A549 (cell line): ENCODE measurements at regions not wholly inside any gene's neighbourhood (a gene's known extent, or its start where the extent isn't known, plus 50 kb on each side); places are given as distances from the start of the nearest gene placed in this dataset.

Source experiments
- ATAC-seq, 2 experiments: fragments of 200-7000 bp in 1 of 2; fragments of >200 bp in 1 of 2; cut with Nextera tagmentation in 1 of 2; cut with Tn5 transposase in 1 of 2; 3 replicates each; pipeline versions ENCODE4 v1.8.0 to v1.9.1; 2018 to 2020; ENCODE audit warnings: mild to moderate bottlenecking in 1 of 2, moderate library complexity in 1 of 2
- CTCF ChIA-PET: fragments of 300-600 bp; sonication (Branson Sonifier 250); formaldehyde crosslinking; extraction: SDS; loops from one replicate; lab custom pipeline; 2021; ENCODE audit warnings: antibody characterized with exemption, inconsistent platforms; lab: Yijun Ruan, JAX
- POLR2A ChIA-PET: fragments of 350-600 bp; formaldehyde crosslinking; extraction: SDS; loops from one replicate; lab custom pipeline; 2021; ENCODE audit warnings: antibody characterized with exemption, inconsistent platforms; lab: Yijun Ruan, JAX
- DNase-seq, 2 experiments: peaks; one replicate each; pipeline versions ENCODE4 v3.0.0 to v3.0.0-alpha.2; 2011 to 2016; ENCODE audit warnings: low read depth in 1 of 2, low spot score in 1 of 2
- FAIRE-seq: peaks from 2 replicates; lab custom pipeline; 2011; peaks lifted over from hg19 to GRCh38; lab: Jason Lieb, UNC
- H3K27ac ChIP-seq, 2 experiments: fragments of >200 bp; sonication (Bioruptor Twin); formaldehyde crosslinking; 3 replicates each; pipeline ENCODE4 v1.5.1; 2016 to 2017
- H3K4me1 ChIP-seq: fragments of >200 bp; sonication (Bioruptor Twin); formaldehyde crosslinking; 3 replicates; pipeline ENCODE4 v1.6.1; 2016
- H3K4me2 ChIP-seq: fragments of >200 bp; sonication (Bioruptor Twin); formaldehyde crosslinking; 3 replicates; pipeline ENCODE4 v1.6.1; 2016
- H3K4me3 ChIP-seq: fragments of >200 bp; sonication (Bioruptor Twin); formaldehyde crosslinking; 3 replicates; pipeline ENCODE4 v1.5.1; 2016
- H3K9me3 ChIP-seq: fragments of >200 bp; sonication (Bioruptor Twin); formaldehyde crosslinking; 3 replicates; pipeline ENCODE4 v1.6.1; 2016
- CBX8 ChIP-seq: fragments of 200-600 bp; sonication (generic); IDR thresholded peaks from 2 replicates; pipeline ENCODE4 v1.6.1; 2016
- CEBPB ChIP-seq, 2 experiments: fragments of >200 bp in 1 of 2; sonication (Bioruptor Twin) in 1 of 2; formaldehyde crosslinking in 1 of 2; IDR thresholded peaks; 2 replicates each; pipeline ENCODE4 v1.6.1; 2012 to 2016
- FOSB ChIP-seq: fragments of 250-450 bp; sonication (Bioruptor Pico); IDR thresholded peaks from 2 replicates; pipeline ENCODE4 v1.5.0; 2020; ENCODE audit warnings: mild to moderate bottlenecking, moderate library complexity
- FOSL2 ChIP-seq, 2 experiments: fragments of 450-650 bp in 1 of 2; fragments of >200 bp in 1 of 2; sonication (Bioruptor Twin) in 1 of 2; formaldehyde crosslinking; IDR thresholded peaks; 2 replicates each; pipeline versions ENCODE4 v1.5.0 to v1.6.1; 2016 to 2020; ENCODE audit warnings: mild to moderate bottlenecking in 1 of 2, moderate library complexity in 1 of 2
- GATA3 ChIP-seq: IDR thresholded peaks from 2 replicates; pipeline ENCODE4 v1.6.1; 2012; ENCODE audit warnings: borderline replicate concordance
- HEYL ChIP-seq: fragments of 250-450 bp; sonication (Bioruptor Pico); IDR thresholded peaks from 2 replicates; pipeline ENCODE4 v1.8.0; 2021; ENCODE audit warnings: mild to moderate bottlenecking, moderate library complexity
- HOXB13 ChIP-seq: fragments of 250-450 bp; sonication (Bioruptor Pico); IDR thresholded peaks from 2 replicates; pipeline ENCODE4 v1.5.0; 2020; ENCODE audit warnings: low read depth, mild to moderate bottlenecking, moderate library complexity
- JUNB ChIP-seq: fragments of >200 bp; sonication (Bioruptor Twin); formaldehyde crosslinking; IDR thresholded peaks from 2 replicates; pipeline ENCODE4 v1.6.1; 2016
- KDM1A ChIP-seq: fragments of 200-600 bp; sonication (generic); IDR thresholded peaks from 2 replicates; pipeline ENCODE4 v1.6.1; 2016; ENCODE audit warnings: low read depth, mild to moderate bottlenecking
- KDM5A ChIP-seq: fragments of 200-600 bp; sonication (generic); IDR thresholded peaks from 2 replicates; pipeline ENCODE4 v1.6.1; 2016; ENCODE audit warnings: antibody characterized with exemption, mild to moderate bottlenecking
- MAZ ChIP-seq: fragments of 150-350 bp; IDR thresholded peaks from 2 replicates; pipeline ENCODE4 v1.6.1; 2014; ENCODE audit warnings: antibody characterized with exemption, low read depth, low read length, borderline replicate concordance
- NPAS2 ChIP-seq: fragments of 250-450 bp; sonication (Bioruptor Pico); IDR thresholded peaks from 2 replicates; pipeline ENCODE4 v1.8.0; 2022; ENCODE audit warnings: mild to moderate bottlenecking, moderate library complexity, borderline replicate concordance
- POLR2AphosphoS2 ChIP-seq: conservative IDR thresholded peaks from 2 replicates; pipeline ENCODE4 v1.6.1; 2012; ENCODE audit warnings: low read length, improper control_type of control experiment, inconsistent platforms
- RAD21 ChIP-seq, 2 experiments: fragments of >200 bp in 1 of 2; sonication (Bioruptor Twin) in 1 of 2; formaldehyde crosslinking in 1 of 2; IDR thresholded peaks in 1 of 2; conservative IDR thresholded peaks in 1 of 2; 2 replicates in 1 of 2; 3 replicates in 1 of 2; pipeline ENCODE4 v1.6.1; 2012 to 2018; ENCODE audit warnings: inconsistent platforms in 1 of 2
- RCOR1 ChIP-seq: fragments of 150-350 bp; IDR thresholded peaks from 2 replicates; pipeline ENCODE4 v1.6.1; 2014; ENCODE audit warnings: antibody characterized with exemption, low read length, low read depth
- RFX5 ChIP-seq: fragments of 450-650 bp; IDR thresholded peaks from 2 replicates; pipeline ENCODE4 v1.7.1; 2014; ENCODE audit warnings: antibody characterized with exemption, mild to moderate bottlenecking, moderate library complexity
- SMC3 ChIP-seq: fragments of >200 bp; sonication (Bioruptor Twin); formaldehyde crosslinking; IDR thresholded peaks from 3 replicates; pipeline ENCODE4 v1.6.1; 2018; ENCODE audit warnings: inconsistent platforms
- TFCP2L1 ChIP-seq: fragments of 250-450 bp; sonication (Bioruptor Pico); IDR thresholded peaks from 2 replicates; pipeline ENCODE4 v1.5.0; 2021; ENCODE audit warnings: mild to moderate bottlenecking
- TP53 ChIP-seq: fragments of 250-450 bp; sonication (Bioruptor Pico); IDR thresholded peaks from 2 replicates; pipeline ENCODE4 v1.5.0; 2021; ENCODE audit warnings: mild to moderate bottlenecking, moderate library complexity
- ZC3H11A ChIP-seq: fragments of 450-650 bp; IDR thresholded peaks from 2 replicates; pipeline ENCODE4 v1.6.1; 2014; ENCODE audit warnings: antibody characterized with exemption, mild to moderate bottlenecking
- ZNF302 ChIP-seq: fragments of 250-450 bp; sonication (Bioruptor Pico); IDR thresholded peaks from 2 replicates; pipeline ENCODE4 v1.9.0; 2021; ENCODE audit warnings: inconsistent platforms, mild to moderate bottlenecking, moderate library complexity
- ZSCAN20 ChIP-seq: fragments of 250-450 bp; sonication (Bioruptor Pico); IDR thresholded peaks from 2 replicates; pipeline ENCODE4 v1.8.0; 2022; ENCODE audit warnings: mild to moderate bottlenecking, moderate library complexity
- WGBS: methylation state at CpG from one replicate; pipeline ENCODE4 v1.1.6; 2017; ENCODE audit errors: missing lambda C conversion rate; 5-methylcytosine and 5-hydroxymethylcytosine counted together
- TF ChIP-seq, protein P1 (sequence below): fragments of 150-350 bp; IDR thresholded peaks from 2 replicates; pipeline ENCODE4 v1.6.1; 2014; ENCODE audit warnings: low read depth, mild to moderate bottlenecking, low read length
- TF ChIP-seq, protein P2 (sequence below): IDR thresholded peaks from 2 replicates; pipeline ENCODE4 v1.6.1; 2012
- TF ChIP-seq, protein P3 (sequence below): fragments of >200 bp; sonication (Bioruptor Twin); formaldehyde crosslinking; IDR thresholded peaks from 3 replicates; pipeline ENCODE4 v1.6.1; 2016
- TF ChIP-seq, protein P4 (sequence below): fragments of 200-600 bp; sonication (generic); IDR thresholded peaks from 2 replicates; pipeline ENCODE4 v1.6.1; 2016; ENCODE audit warnings: antibody characterized with exemption, mild to moderate bottlenecking, moderate library complexity
- TF ChIP-seq, protein P5 (sequence below): IDR thresholded peaks from 2 replicates; pipeline ENCODE4 v1.6.1; 2012
- TF ChIP-seq, protein P6 (sequence below): IDR thresholded peaks from 2 replicates; pipeline ENCODE4 v1.6.1; 2012; ENCODE audit warnings: low read depth, borderline replicate concordance

DNA sequence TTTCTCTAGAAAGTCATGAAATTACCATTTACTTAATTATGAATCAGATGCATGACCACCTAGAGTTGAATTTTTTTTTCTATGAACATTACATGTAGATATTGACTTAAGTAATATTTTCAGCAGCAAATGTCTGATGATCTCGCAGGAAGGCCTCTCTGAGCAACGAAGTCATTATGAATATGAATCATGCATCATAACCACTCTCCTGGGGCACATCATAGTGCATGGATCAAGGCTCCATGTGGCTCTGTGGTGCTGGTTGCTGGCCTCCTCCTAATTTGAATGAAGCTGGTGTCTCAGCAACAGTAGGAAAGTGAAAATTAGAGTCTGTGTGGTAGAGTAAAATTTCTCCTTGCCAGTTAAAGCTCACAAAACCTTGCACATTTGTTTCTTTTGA, 121.4 kb upstream of the INHBA start:
- Histone ChIP-seq H3K4me2 (no peak overlapping the region), H3K4me3 (no peak overlapping the region), H3K27ac (no peak overlapping the region), H3K4me1 (no peaks in the 10 kb centered on the region), H3K9me3 (no peaks in the 10 kb centered on the region)
- ChIA-PET CTCF (no interaction called here), POLR2A (no interaction called here)
- WGBS: 0% methylated on average over 2 of the region's 2 CpGs
- no peak for ATAC-seq
- no peak for FAIRE-seq
- TF ChIP-seq FOSB (CRISPR knock-in tag) (no peak), TP53 (CRISPR knock-in tag) (no peak), RCOR1 (no peak), KDM5A (no peak), POLR2AphosphoS2 (no peak), TFCP2L1 (CRISPR knock-in tag) (no peak), FOSL2 (IDR thresholded peaks at IDR 0.05) (no peak), FOSL2 (CRISPR knock-in tag; IDR thresholded peaks at IDR 0.05) (no peak), NPAS2 (no peak), ZSCAN20 (no peak), RAD21 (conservative IDR thresholded peaks at IDR 0.05 in 1 of 2, IDR thresholded peaks at IDR 0.05 in 1 of 2) (no peak), HEYL (CRISPR knock-in tag) (no peak), ZNF302 (CRISPR knock-in tag) (no peak), GATA3 (no peak), CEBPB (IDR thresholded peaks at IDR 0.05) (no peak)
- TF ChIP-seq, protein P1, sequence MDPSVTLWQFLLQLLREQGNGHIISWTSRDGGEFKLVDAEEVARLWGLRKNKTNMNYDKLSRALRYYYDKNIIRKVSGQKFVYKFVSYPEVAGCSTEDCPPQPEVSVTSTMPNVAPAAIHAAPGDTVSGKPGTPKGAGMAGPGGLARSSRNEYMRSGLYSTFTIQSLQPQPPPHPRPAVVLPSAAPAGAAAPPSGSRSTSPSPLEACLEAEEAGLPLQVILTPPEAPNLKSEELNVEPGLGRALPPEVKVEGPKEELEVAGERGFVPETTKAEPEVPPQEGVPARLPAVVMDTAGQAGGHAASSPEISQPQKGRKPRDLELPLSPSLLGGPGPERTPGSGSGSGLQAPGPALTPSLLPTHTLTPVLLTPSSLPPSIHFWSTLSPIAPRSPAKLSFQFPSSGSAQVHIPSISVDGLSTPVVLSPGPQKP: no peak
- TF ChIP-seq, protein P2, sequence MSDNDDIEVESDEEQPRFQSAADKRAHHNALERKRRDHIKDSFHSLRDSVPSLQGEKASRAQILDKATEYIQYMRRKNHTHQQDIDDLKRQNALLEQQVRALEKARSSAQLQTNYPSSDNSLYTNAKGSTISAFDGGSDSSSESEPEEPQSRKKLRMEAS: no peak
- no peak for DNase-seq

DNA sequence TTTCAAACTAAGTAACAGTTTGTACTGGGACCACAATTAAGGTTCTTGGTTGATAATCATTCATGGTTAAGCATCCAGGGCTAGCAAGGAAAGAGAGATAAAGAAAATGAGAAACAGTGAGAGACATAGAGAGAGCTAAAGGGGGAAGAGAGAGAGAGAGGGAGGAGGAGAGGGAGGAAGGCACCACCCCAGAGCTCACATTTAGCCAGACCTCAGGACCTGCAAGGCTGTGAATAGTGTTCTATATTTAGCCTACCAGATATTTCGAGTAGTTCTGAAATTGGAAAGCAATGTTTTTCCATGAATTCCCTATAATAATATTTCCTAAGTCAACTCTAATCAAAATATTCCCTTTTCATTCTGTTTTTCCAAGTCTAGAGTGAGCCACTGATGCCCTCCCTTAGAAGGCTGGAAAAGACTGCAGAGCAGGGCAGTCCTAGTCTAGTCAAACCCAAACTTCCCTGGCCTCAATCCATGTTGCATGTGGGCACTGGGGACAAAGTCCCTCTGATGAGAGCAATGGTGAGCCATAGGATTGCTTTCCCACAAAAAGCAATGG, 119.4 kb upstream of the INHBA start:
- FAIRE-seq: no peak

More for the DNA sequence above, 119.4 kb upstream of the INHBA start:
- ATAC-seq: no peak
- CTCF ChIA-PET: no interaction called here
- WGBS: 0% methylated on average over 1 of the region's 1 CpG
- Histone ChIP-seq H3K4me2 (no peak overlapping the region), H3K27ac (no peak overlapping the region), H3K9me3 (no peaks in the 10 kb centered on the region), H3K4me1 (no peaks in the 10 kb centered on the region), H3K4me3 (no peak overlapping the region)
- TF ChIP-seq HEYL (CRISPR knock-in tag) (no peak), MAZ (no peak), GATA3 (no peak), CBX8 (no peak), NPAS2 (no peak), KDM1A (no peak), ZC3H11A (no peak), HOXB13 (CRISPR knock-in tag) (no peak), ZSCAN20 (no peak), FOSB (CRISPR knock-in tag) (no peak), JUNB (no peak), SMC3 (no peak), RFX5 (no peak), RAD21 (conservative IDR thresholded peaks at IDR 0.05 in 1 of 2, IDR thresholded peaks at IDR 0.05 in 1 of 2) (no peak)
- TF ChIP-seq, protein P3, sequence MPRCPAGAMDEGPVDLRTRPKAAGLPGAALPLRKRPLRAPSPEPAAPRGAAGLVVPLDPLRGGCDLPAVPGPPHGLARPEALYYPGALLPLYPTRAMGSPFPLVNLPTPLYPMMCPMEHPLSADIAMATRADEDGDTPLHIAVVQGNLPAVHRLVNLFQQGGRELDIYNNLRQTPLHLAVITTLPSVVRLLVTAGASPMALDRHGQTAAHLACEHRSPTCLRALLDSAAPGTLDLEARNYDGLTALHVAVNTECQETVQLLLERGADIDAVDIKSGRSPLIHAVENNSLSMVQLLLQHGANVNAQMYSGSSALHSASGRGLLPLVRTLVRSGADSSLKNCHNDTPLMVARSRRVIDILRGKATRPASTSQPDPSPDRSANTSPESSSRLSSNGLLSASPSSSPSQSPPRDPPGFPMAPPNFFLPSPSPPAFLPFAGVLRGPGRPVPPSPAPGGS: no peak
- TF ChIP-seq, protein P4, sequence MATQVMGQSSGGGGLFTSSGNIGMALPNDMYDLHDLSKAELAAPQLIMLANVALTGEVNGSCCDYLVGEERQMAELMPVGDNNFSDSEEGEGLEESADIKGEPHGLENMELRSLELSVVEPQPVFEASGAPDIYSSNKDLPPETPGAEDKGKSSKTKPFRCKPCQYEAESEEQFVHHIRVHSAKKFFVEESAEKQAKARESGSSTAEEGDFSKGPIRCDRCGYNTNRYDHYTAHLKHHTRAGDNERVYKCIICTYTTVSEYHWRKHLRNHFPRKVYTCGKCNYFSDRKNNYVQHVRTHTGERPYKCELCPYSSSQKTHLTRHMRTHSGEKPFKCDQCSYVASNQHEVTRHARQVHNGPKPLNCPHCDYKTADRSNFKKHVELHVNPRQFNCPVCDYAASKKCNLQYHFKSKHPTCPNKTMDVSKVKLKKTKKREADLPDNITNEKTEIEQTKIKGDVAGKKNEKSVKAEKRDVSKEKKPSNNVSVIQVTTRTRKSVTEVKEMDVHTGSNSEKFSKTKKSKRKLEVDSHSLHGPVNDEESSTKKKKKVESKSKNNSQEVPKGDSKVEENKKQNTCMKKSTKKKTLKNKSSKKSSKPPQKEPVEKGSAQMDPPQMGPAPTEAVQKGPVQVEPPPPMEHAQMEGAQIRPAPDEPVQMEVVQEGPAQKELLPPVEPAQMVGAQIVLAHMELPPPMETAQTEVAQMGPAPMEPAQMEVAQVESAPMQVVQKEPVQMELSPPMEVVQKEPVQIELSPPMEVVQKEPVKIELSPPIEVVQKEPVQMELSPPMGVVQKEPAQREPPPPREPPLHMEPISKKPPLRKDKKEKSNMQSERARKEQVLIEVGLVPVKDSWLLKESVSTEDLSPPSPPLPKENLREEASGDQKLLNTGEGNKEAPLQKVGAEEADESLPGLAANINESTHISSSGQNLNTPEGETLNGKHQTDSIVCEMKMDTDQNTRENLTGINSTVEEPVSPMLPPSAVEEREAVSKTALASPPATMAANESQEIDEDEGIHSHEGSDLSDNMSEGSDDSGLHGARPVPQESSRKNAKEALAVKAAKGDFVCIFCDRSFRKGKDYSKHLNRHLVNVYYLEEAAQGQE: no peak
- TF ChIP-seq, protein P5, sequence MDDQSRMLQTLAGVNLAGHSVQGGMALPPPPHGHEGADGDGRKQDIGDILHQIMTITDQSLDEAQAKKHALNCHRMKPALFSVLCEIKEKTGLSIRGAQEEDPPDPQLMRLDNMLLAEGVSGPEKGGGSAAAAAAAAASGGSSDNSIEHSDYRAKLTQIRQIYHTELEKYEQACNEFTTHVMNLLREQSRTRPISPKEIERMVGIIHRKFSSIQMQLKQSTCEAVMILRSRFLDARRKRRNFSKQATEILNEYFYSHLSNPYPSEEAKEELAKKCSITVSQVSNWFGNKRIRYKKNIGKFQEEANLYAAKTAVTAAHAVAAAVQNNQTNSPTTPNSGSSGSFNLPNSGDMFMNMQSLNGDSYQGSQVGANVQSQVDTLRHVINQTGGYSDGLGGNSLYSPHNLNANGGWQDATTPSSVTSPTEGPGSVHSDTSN: no peak
- TF ChIP-seq, protein P6, sequence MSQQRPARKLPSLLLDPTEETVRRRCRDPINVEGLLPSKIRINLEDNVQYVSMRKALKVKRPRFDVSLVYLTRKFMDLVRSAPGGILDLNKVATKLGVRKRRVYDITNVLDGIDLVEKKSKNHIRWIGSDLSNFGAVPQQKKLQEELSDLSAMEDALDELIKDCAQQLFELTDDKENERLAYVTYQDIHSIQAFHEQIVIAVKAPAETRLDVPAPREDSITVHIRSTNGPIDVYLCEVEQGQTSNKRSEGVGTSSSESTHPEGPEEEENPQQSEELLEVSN: no peak
- TF ChIP-seq, protein P2: no peak
- DNase-seq: no peak
- POLR2A ChIA-PET: no interaction called here
